WTC11 (cell line): ENCODE measurements at regions not wholly inside any gene's neighbourhood (a gene's known extent, or its start where the extent isn't known, plus 50 kb on each side); places are given as distances from the start of the nearest gene placed in this dataset.

Experiments used
- CBFB ChIP-seq: sonication (generic); formaldehyde crosslinking; IDR thresholded peaks from 2 replicates; pipeline ENCODE4 v1.8.1; 2022; ENCODE audit warnings: mild to moderate bottlenecking, low read depth, missing genetic modification reagents
- CREB1 ChIP-seq: sonication (generic); formaldehyde crosslinking; IDR thresholded peaks from 2 replicates; pipeline ENCODE4 v1.8.0; 2023; ENCODE audit warnings: mild to moderate bottlenecking, missing genetic modification reagents
- CTCF ChIP-seq: fragments of 200-600 bp; IDR thresholded peaks from 2 replicates; pipeline ENCODE4 v1.8.0; 2022; ENCODE audit warnings: antibody characterized with exemption
- FOXP1 ChIP-seq: sonication (generic); formaldehyde crosslinking; IDR thresholded peaks from 2 replicates; pipeline ENCODE4 v1.8.0; 2022; ENCODE audit warnings: missing genetic modification reagents, mild to moderate bottlenecking, moderate library complexity, borderline replicate concordance
- NR2C2 ChIP-seq: sonication (generic); formaldehyde crosslinking; IDR thresholded peaks from 2 replicates; pipeline ENCODE4 v1.8.0; 2022; ENCODE audit warnings: mild to moderate bottlenecking, missing genetic modification reagents
- NR3C1 ChIP-seq: sonication (generic); formaldehyde crosslinking; conservative IDR thresholded peaks from 2 replicates; pipeline ENCODE4 v1.8.1; 2023; ENCODE audit warnings: low read depth, mild to moderate bottlenecking, missing genetic modification reagents
- RELA ChIP-seq: sonication (generic); formaldehyde crosslinking; IDR thresholded peaks from 2 replicates; pipeline ENCODE4 v1.8.1; 2022; ENCODE audit warnings: missing genetic modification reagents, mild to moderate bottlenecking, borderline replicate concordance
- ZNF232 ChIP-seq: sonication (generic); formaldehyde crosslinking; IDR thresholded peaks from 2 replicates; pipeline ENCODE4 v1.8.0; 2022; ENCODE audit warnings: mild to moderate bottlenecking, missing genetic modification reagents
- TF ChIP-seq, protein P1 (sequence below): sonication (generic); formaldehyde crosslinking; IDR thresholded peaks from 2 replicates; pipeline ENCODE4 v1.8.1; 2022; ENCODE audit warnings: mild to moderate bottlenecking, missing genetic modification reagents, moderate library complexity, borderline replicate concordance

- no peak for TF ChIP-seq CTCF
- no peak for TF ChIP-seq FOXP1 (CRISPR knock-in tag)
- TF ChIP-seq, protein P1, sequence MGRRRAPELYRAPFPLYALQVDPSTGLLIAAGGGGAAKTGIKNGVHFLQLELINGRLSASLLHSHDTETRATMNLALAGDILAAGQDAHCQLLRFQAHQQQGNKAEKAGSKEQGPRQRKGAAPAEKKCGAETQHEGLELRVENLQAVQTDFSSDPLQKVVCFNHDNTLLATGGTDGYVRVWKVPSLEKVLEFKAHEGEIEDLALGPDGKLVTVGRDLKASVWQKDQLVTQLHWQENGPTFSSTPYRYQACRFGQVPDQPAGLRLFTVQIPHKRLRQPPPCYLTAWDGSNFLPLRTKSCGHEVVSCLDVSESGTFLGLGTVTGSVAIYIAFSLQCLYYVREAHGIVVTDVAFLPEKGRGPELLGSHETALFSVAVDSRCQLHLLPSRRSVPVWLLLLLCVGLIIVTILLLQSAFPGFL = no peak
- no peak for TF ChIP-seq CREB1
- TF ChIP-seq ZNF232 (CRISPR knock-in tag) = no peak
- TF ChIP-seq RELA (CRISPR knock-in tag) = no peak
- TF ChIP-seq NR3C1 (CRISPR knock-in tag) = no peak
- no peak for TF ChIP-seq CBFB (CRISPR knock-in tag)
- no peak for TF ChIP-seq NR2C2 (CRISPR knock-in tag)
These were observed 239.8 kb upstream of the TLE3 start for GRCh38 chr15:70337277-70338186.
